ENCODE measurements at regions not wholly inside any gene's neighbourhood (a gene's known extent, or its start where the extent isn't known, plus 50 kb on each side); places are given as distances from the start of the nearest gene placed in this dataset.

GRCh38 chr18:8996771-8997432 lies 105.6 kb upstream of the NDUFV2 start:
- TF ChIP-seq CTCF (IDR thresholded peaks at IDR 0.05; ENCODE audit: insufficient read depth, low read length) (no peak), POLR2AphosphoS5 (IDR thresholded peaks at IDR 0.05; ENCODE audit: low read depth) (no peak), REST (IDR thresholded peaks at IDR 0.05; ENCODE audit: insufficient replicate concordance, low read depth) (no peak)

All from HL-60 (cell line).